HG03460 (cell line): ENCODE measurements at regions not wholly inside any gene's neighbourhood (a gene's known extent, or its start where the extent isn't known, plus 50 kb on each side); places are given as distances from the start of the nearest gene placed in this dataset.
"Not testable (repeated sequence)": the region's sequence is repeated elsewhere in the genome, so short reads cannot be mapped to it uniquely, and the experiment has no call there.

ENCODE experiments used
- ATAC-seq: cut with Tn5 transposase; IDR thresholded peaks from one replicate; pipeline ENCODE4 v1.9.1; 2021; ENCODE audit not compliant: unreplicated experiment

DNA sequence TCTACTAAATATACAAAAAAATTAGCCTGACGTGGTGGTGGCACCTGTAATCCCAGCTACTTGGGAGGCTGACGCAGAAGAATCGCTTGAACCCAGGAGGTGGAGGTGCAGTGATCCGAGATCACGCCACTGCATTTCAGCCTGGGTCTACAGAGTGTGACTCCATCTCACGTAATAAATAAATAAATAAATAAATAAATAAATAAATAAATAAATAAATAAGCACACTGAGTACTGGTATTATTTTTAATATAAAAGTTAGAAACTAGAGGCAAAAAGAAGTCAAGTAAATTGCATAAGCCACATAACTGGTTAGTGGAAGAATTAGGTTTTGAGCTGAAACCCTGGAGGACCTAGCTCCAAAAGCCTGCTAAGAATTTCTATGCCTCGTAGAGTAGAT, 1262.7 kb upstream of the PABPC4L start:
- no peak for ATAC-seq

- not testable (repeated sequence) for ATAC-seq
These were observed 1246.0 kb upstream of the PABPC4L start for GRCh38 chr4:135447598-135447997.

DNA sequence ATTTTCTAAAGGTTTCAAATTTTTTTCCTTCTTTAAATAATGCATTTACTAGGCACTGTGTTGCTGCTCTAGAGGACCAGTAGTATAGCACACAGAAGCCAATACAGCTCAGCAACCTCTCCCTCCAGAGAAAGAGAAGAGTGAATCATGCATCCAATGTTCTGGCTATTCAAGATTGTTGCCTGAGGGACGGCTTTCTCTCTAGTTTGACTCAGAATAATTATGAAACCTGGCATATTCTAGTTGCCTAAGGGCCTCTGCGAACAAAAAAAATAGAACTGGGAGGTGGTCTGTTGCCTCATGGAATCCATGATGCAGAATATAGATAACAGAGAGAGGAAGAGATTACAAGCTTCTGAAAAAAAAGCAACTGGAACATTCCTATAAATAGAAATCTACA, 1233.3 kb upstream of the PABPC4L start:
- no peak for ATAC-seq

DNA sequence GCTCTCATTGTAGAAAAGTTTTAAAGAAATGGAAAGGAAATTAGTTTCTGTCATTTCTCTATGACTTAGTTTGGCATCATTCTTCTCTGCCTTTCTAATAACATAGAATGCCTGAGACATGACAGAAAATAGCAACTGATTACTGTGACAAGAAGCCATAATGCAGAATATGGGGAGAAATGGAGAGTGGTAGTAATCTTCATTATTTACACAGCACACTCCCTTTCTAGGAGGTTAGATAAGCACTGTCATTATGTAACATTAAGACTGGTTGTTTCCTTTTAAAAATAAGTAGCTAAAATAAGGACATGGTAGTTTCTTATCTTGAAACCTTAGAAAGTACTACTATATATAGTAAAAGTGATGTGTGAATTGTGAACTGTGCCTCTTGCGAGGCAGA, 1227.9 kb upstream of the PABPC4L start:
- ATAC-seq, result no peak

DNA sequence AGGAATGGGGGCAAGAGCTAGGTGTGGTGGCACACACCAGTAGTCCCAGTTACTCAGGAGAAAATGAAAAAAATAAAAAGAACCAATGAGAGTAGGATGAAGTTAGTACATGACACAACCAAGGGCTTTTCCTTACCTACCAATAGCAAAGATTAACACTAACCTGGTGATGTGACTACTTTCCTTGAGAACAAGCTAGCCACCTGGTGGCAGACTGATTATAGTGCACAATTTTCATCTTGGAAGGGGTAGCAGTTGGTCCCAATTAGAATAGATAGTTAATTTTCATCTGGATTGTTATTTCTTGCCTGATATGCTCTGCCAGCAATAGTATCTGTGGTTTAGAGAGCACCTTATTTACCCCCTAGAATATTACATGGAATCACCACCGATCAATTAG, 1216.8 kb upstream of the PABPC4L start:
- ATAC-seq, result no peak

DNA sequence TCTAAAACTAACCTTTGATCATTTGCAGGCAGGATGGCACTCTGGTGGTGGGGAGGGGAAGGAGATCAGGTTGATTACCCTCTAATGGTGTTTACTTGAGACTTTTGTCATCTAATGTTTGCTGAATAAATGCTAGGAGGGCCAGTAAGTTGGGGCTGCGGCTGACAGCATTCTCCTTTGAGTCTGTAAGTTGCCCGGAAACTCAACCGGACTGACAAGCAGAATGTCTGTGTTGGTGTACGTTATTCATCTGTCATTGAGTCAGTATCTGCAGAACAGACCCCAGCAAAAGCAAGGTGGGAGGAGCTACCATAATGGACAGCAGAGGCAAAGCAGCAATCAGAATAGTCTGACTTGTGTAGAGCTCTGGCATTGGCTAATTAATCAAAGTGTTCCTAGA, 1210.6 kb upstream of the PABPC4L start:
- no peak for ATAC-seq

DNA sequence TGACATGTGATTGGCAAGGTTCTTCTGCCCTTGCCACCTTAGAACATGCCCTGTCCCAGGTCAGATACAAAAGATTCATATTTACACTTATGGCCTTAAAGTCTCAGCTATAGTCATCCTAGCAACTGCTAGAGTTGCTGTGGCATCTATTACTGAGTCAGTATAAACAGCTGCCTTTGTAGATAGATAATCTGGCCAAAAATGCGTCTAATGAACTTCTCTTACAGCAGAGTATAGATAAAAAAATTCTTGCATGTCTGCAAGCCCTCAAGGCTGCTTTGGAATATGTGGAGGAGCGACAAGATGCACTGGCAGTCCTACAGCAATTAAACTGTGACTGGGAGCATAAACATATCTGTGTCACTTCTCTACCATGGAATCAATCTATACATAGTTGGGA, 1209.7 kb upstream of the PABPC4L start:
- no peak for ATAC-seq

DNA sequence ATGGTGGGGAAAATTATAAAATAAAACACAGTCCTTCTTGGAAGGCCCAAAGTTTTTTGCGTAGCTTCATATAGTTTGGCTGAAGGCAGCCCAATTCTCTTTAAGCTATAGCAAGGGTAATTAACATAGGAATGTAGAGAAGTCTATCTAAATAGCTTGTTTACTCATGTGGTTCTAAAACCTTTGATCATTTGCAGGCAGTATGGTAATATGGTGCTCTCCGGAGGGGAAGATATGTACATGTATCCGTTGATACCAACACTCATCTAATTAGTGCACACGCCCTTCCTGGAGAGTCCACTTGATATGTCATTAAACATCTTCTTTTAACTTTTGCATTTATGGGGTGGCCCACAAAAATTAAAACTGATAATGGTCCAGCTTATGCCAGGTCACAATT, 1207.7 kb upstream of the PABPC4L start:
- ATAC-seq, result not testable (repeated sequence)

DNA sequence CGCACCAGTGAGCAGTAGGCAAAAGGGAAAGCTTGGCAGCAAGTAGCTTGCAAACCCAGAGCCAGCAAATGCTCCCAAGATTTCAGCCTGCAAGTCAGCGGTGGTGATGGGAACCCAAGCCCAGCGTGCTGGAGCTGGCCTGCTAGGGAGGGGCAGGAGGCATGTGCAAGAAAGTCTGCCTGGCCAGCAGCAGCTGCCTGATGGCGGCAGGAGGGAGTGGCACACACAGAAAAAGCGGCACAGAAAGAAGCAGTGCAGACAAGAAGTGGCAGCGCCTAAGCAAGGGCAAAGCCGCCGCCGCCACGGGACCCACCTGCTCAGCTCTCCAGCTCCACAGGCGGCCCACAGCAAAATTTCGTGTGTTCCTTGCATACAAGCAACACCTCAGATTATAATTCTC, 1206.5 kb upstream of the PABPC4L start:
- ATAC-seq, result no peak

- not testable (repeated sequence) for ATAC-seq
These were observed 1205.0 kb upstream of the PABPC4L start for GRCh38 chr4:135406597-135406996.

DNA sequence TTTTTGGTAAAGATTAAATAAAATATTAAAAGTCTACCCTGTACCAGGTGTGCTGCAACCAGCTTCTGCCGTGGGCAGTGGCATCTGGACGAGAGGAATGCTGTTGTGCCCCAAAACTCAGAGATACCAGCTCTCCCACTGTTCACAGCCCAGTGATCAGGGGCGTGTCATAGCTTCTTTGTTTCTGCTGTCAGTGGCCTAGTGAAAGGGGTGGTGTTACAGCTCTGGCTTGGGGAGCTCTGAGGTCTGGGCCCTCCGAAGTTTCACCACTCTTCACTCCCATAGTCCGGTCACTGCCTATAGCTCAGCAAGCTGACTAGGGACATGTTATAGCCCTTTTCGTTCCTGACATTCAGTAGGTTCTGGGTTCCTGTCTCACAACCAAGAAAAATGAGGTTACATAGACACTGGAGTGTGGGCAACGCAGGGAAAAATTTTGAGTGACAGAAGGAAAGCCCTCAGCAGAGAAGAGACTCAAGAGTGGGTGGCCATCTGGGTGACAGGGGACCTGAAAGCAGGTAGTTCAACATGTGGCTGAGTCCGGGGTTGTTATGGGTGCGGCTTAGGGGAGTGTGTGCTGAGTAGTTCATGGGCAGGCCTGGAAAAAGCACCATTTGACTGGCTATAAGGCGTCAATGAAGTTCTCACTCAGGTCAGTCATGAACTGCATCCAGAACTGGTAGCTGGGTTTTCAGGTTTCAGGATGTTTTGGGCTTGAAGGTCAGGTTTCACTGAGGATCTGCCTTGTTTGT, 1184.4 kb upstream of the PABPC4L start:
- no peak for ATAC-seq

DNA sequence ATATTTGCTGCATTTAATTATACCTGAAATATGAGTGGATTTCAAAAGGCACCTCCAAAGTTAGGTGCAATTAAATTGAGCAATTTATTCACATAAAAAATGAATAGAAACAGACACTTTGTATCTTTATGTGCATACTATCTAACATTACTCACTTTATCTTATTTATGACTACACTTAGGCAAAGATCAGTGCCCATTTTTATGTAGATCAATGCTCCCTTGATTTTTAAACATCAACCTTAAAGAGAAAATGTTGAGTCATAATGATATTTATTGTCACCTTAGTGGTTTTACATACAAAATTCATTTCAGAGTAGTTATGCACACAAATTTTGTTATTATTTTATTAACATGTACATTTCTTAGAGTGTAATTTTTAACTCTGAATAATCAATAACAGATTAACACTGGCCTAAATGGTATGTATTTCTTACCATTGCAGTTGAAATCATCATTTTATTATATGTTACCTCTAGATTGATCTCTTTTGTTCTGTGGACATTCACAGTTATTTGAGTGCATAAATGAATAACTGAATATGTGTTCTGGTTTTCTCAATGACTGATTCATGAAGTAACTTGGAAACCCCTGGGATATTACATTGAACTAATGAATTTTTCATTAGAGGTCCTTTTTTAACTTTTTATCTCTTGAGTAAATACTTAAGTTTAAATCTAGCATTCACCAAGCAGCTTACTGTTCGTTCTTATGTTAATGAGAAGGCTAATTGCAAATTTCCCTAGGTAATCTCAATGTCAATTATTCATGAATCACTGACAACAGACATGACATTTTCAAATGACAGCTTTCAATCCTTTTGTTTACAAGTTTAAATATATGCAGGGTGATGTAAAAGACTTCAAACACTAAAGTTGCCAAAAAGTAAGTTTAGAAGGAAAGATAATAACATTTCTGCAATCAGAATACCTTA, 1182.0 kb upstream of the PABPC4L start:
- ATAC-seq, result no peak

DNA sequence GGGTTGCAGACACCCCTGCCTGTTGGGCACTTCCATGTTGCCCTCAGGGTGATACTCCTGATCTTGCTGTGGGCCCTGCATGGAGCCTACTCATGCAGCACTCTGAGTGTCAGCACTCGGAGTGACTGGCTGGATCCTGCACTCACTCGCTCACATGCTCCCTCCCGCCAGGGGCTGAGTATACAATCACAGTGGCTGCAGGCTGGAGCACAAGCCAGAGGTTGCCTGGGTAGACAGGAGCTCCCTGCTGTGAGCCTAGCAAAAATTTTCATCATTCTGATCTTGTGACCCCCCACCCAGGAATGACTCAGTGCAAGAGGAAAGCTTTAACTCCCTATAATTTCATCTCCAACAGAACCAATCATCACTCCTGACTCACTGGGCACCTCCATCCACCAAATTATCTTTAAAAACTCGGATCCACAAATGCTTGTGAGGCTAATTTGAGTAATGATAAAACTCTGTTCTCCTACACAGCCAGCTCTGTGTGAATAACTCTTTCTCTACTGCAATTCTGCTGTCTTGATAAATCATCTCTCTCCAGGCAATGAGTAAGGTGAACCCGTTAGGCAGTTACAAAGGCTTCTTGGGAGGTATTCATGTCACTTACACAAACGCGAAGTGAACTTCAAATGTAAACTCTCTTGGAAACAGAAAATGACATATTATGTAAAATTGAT, 1180.8 kb upstream of the PABPC4L start:
- no peak for ATAC-seq

GRCh38 chr4:135372131-135372530, 1170.5 kb upstream of the PABPC4L start:
- no peak for ATAC-seq

DNA sequence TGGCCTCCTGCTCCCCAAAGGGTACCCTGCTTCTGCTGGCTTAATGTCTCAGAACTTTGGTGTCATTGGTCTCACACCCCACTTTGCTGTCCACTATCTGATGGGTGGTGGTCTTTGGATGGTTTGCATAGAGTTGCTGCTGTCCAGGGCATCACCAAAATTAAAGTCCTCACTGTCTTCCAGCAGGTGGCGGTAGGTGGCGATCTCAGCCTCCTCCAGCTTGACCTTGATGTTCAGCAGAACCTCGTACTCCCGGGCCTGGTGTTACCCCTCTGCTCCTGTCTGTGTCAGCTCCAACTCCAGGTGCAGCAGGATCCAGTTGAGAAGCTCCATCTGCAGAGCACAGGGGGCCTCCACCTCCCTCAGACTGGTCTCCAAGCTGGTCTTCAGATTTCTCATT, 1169.5 kb upstream of the PABPC4L start:
- no peak for ATAC-seq

DNA sequence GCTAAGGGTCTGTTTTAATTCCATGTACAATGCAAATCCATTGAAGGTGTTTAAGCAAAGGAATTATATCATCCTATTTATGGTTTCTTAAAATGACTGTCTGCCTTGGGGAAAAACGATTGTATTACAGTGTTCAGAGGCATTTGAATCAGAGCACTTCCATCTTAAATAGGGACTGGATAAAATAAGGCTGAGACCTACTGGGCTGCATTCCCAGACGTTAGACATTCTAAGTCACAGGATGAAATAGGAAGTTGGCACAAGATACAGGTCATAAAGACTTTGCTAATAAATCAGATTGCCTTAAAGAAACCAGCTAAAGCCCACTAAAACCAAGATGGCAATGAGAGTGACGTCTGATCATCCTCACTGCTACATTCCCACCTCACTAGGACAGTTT, 1167.2 kb upstream of the PABPC4L start:
- no peak for ATAC-seq

GRCh38 chr4:135365065-135365464, 1163.5 kb upstream of the PABPC4L start:
- ATAC-seq, result no peak

GRCh38 chr4:135359128-135359527, 1157.5 kb upstream of the PABPC4L start:
- ATAC-seq, result no peak

DNA sequence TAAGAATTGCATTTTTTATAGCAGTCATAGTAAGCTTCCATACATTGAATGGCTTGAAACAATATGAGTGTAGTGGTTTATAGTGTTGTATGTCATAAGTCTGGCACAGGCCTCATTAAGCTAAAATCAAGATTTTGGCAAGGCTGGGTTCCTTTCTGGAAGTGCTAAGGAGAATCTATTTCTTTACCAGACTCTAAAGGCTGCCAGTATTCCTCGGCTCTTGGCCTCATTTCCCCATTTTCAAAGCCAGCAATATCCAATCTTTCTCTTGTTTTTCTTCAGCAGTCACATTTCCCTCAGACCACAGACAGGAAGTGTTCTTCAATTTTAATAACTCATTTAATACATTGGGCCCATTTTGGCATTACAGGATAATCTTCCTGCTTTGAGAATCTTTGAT, 1155.5 kb upstream of the PABPC4L start:
- ATAC-seq, result no peak

GRCh38 chr4:135354876-135355275, 1153.3 kb upstream of the PABPC4L start:
- no peak for ATAC-seq

DNA sequence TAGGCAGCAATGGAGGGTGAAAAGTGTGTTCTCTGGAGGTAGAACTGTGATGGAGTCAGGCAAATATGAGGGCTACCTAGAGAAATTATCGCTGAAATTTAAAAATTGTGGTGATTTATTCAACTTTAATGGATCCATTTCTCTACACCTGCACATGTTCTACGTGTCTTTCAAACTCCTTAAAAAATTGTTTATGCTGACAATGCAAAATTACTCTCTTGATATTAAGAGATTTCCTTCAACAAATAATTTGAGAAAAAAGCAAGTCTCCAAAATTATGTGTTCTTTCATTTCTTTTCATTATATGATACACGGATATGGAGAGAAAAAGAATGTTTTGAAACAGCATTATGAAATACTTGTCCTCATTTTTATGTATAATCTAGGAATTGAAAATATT, 1151.4 kb upstream of the PABPC4L start:
- ATAC-seq, result no peak

- no peak for ATAC-seq
These were observed 1142.9 kb upstream of the PABPC4L start for GRCh38 chr4:135344492-135344891.
